GM18873 (cell line): ENCODE measurements at regions not wholly inside any gene's neighbourhood (a gene's known extent, or its start where the extent isn't known, plus 50 kb on each side); places are given as distances from the start of the nearest gene placed in this dataset.
"Not testable (repeated sequence)": the region's sequence is repeated elsewhere in the genome, so short reads cannot be mapped to it uniquely, and the experiment has no call there.

ENCODE experiments used
- ATAC-seq: cut with Tn5 transposase; IDR thresholded peaks from one replicate; pipeline ENCODE4 v1.9.1; 2021; ENCODE audit warnings: mild to moderate bottlenecking, moderate library complexity, moderate number of reproducible peaks; ENCODE audit not compliant: unreplicated experiment, low FRiP score

DNA sequence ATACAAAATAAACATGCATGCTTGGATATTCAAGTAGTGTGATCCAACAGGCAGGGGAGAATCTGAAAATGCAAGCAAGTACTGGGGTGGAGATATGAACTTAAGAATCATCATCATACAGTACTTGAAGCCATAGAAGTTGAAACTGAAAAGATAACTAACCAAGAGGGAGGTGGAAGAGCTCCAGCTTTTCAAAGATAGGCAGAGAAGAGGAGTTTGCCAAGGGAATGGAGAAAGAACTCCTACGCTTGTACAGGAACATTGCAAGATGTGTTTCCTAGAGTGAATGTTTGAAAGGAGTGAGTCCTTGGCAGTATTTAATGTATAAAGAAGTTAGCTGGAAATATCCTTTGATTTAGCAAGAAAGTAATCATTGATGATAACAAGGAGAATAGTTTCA is 106.2 kb upstream of the FRMPD4 start:
- no peak for ATAC-seq

GRCh38 chrX:12034741-12035140 is 103.5 kb upstream of the FRMPD4 start:
- ATAC-seq: no peak

- no peak for ATAC-seq
Observed at GRCh38 chrX:12042615-12043014, 95.7 kb upstream of the FRMPD4 start.

GRCh38 chrX:12052109-12052508 is 86.2 kb upstream of the FRMPD4 start:
- no peak for ATAC-seq

GRCh38 chrX:12058087-12058486 is 80.2 kb upstream of the FRMPD4 start:
- no peak for ATAC-seq

DNA sequence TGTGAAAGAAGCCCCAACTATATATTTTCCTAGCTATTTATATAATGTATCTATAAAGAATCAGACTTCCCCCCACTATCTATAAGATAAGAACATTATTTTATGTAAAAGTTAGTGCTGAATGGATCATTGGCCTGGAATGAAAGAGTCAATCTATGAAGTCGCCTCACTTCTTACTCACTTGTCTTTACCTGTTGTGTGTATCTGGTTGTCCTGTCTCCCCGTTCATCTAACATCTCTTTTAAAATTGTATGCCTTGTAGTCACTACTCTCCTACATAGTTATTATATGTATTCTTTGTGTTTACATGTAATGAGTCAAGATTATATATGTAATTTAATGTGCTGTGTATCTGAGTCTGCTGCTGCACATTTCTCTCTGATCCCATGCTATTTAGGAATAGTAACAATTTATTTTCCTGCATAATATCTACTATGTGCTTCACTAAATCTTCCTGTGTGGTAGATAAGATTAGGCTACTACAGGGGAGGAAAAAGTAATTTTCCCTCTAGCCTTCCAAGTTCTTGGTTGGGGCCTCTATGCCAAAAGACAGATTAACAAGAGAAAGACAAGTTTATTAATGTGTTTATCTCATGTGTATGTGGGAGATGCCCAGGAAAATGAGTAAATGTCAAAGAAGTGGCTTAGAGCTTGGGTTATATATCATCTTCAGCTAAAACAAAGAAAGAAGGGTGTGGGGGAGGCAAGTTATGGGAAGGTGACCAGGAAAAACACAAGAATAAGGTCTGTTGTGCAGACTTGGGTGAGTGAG is 77.6 kb upstream of the FRMPD4 start:
- ATAC-seq: no peak

DNA sequence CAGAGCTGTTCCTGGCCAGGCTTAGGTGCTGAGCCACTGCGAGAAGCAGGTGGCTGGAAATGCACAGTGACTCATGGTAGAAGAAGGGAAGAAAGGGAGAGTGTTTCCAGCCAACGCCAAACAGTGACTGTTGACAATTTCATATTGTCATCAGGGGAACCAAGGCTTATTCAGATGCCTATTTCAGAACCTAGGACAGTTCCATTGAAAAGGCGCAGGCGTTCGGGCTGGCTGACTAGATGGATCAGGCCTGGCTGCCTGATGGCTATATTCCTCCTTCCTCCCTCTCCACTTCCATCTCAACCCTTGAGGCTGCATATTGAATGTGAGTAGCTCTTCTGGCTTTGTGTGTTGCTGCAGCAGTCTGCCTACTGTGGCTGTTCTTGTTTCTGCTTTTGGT is 73.0 kb upstream of the FRMPD4 start:
- ATAC-seq: no peak

- ATAC-seq: no peak
Observed at GRCh38 chrX:12076046-12076445, 62.2 kb upstream of the FRMPD4 start.

- ATAC-seq: no peak
Observed at GRCh38 chrX:12080265-12080664, 58.0 kb upstream of the FRMPD4 start.

- ATAC-seq: not testable (repeated sequence)
Observed at GRCh38 chrX:12082959-12083358, 55.3 kb upstream of the FRMPD4 start.
